C4-2B (cell line): ENCODE measurements at regions not wholly inside any gene's neighbourhood (a gene's known extent, or its start where the extent isn't known, plus 50 kb on each side); places are given as distances from the start of the nearest gene placed in this dataset.

ENCODE experiments used
- ZFX ChIP-seq: fragments of 450-650 bp; IDR thresholded peaks from 2 replicates; pipeline ENCODE4 v1.6.1; 2017
- TF ChIP-seq, protein P1 (sequence below): fragments of 450-650 bp; conservative IDR thresholded peaks from 2 replicates; pipeline ENCODE4 v1.5.1; 2017; ENCODE audit warnings: mild to moderate bottlenecking

GRCh38 chr17:31647661-31648060, 211.4 kb downstream of the COPRS start:
- TF ChIP-seq, protein P1, sequence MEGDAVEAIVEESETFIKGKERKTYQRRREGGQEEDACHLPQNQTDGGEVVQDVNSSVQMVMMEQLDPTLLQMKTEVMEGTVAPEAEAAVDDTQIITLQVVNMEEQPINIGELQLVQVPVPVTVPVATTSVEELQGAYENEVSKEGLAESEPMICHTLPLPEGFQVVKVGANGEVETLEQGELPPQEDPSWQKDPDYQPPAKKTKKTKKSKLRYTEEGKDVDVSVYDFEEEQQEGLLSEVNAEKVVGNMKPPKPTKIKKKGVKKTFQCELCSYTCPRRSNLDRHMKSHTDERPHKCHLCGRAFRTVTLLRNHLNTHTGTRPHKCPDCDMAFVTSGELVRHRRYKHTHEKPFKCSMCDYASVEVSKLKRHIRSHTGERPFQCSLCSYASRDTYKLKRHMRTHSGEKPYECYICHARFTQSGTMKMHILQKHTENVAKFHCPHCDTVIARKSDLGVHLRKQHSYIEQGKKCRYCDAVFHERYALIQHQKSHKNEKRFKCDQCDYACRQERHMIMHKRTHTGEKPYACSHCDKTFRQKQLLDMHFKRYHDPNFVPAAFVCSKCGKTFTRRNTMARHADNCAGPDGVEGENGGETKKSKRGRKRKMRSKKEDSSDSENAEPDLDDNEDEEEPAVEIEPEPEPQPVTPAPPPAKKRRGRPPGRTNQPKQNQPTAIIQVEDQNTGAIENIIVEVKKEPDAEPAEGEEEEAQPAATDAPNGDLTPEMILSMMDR, result no peak
- no peak for TF ChIP-seq ZFX
